Gastroesophageal sphincter (tissue), 3 donors: ENCODE measurements at regions not wholly inside any gene's neighbourhood (a gene's known extent, or its start where the extent isn't known, plus 50 kb on each side); places are given as distances from the start of the nearest gene placed in this dataset.

Experiments
- CTCF ChIP-seq, 4 experiments: fragments of 200-600 bp in 2 of 4; fragments of 450-650 bp in 2 of 4; sonication (generic) in 1 of 4; IDR thresholded peaks; one replicate each; pipeline ENCODE4 v1.5.1; 2017 to 2019; ENCODE audit warnings: antibody characterized with exemption in 4 of 4, mild to moderate bottlenecking in 2 of 4, moderate library complexity in 2 of 4
- POLR2A ChIP-seq, 2 donors: fragments of 450-650 bp; IDR thresholded peaks; one replicate each; pipeline ENCODE4 v1.6.1; 2017; ENCODE audit warnings: antibody characterized with exemption in 2 of 2, mild to moderate bottlenecking in 2 of 2, moderate library complexity in 1 of 2
- POLR2AphosphoS5 ChIP-seq: sonication (generic); formaldehyde crosslinking; IDR thresholded peaks from one replicate; pipeline ENCODE4 v1.6.1; 2017; ENCODE audit warnings: antibody characterized with exemption

GRCh38 chr1:222457084-222457483, 90.8 kb downstream of the HHIPL2 start:
- TF ChIP-seq CTCF (IDR thresholded peaks at IDR 0.05) (no peak), POLR2AphosphoS5 (no peak), POLR2A (IDR thresholded peaks at IDR 0.05) (no peak)
